Smooth muscle cell (in vitro differentiated cells): ENCODE measurements at regions not wholly inside any gene's neighbourhood (a gene's known extent, or its start where the extent isn't known, plus 50 kb on each side); places are given as distances from the start of the nearest gene placed in this dataset.

Source experiments
- DNase-seq: peaks from one replicate; lab custom pipeline; 2025; ENCODE audit not compliant: unreplicated experiment; lab: John Stamatoyannopoulos, UW
- H2AFZ ChIP-seq: fragments of 200-600 bp; sonication (generic); 2 replicates; pipeline ENCODE4 v1.6.0; 2016; ENCODE audit warnings: antibody characterized with exemption, low read depth, mild to moderate bottlenecking
- H3F3A ChIP-seq: fragments of 200-600 bp; sonication (generic); 2 replicates; pipeline ENCODE4 v1.6.0; 2017; ENCODE audit warnings: antibody characterized with exemption, low read depth
- H3K27ac ChIP-seq: fragments of 200-600 bp; sonication (generic); 2 replicates; pipeline ENCODE4 v1.5.1; 2016; ENCODE audit warnings: low read depth, mild to moderate bottlenecking
- H3K27me3 ChIP-seq: fragments of 200-600 bp; sonication (generic); 2 replicates; pipeline ENCODE4 v1.6.1; 2016; ENCODE audit warnings: low read depth, mild to moderate bottlenecking
- H3K36me3 ChIP-seq: fragments of 200-600 bp; sonication (generic); 2 replicates; pipeline ENCODE4 v1.5.1; 2016; ENCODE audit warnings: low read depth
- H3K4me1 ChIP-seq: fragments of 200-600 bp; sonication (generic); 2 replicates; pipeline ENCODE4 v1.5.1; 2016; ENCODE audit warnings: low read depth
- H3K4me2 ChIP-seq: fragments of 200-600 bp; sonication (generic); 2 replicates; pipeline ENCODE4 v1.6.0; 2016; ENCODE audit warnings: mild to moderate bottlenecking
- H3K4me3 ChIP-seq: fragments of 200-600 bp; sonication (generic); 2 replicates; pipeline ENCODE4 v1.5.1; 2016; ENCODE audit warnings: mild to moderate bottlenecking
- H3K79me2 ChIP-seq: fragments of 200-600 bp; sonication (generic); 2 replicates; pipeline ENCODE4 v1.6.0; 2016; ENCODE audit warnings: low read depth, mild to moderate bottlenecking
- H3K9ac ChIP-seq: fragments of 200-600 bp; sonication (generic); 2 replicates; pipeline ENCODE4 v1.6.0; 2016; ENCODE audit warnings: low read depth
- H3K9me3 ChIP-seq: fragments of 200-600 bp; sonication (generic); replicated peaks from 2 replicates; pipeline ENCODE4 v1.5.1; 2016; ENCODE audit warnings: low read depth
- H4K20me1 ChIP-seq: fragments of 200-600 bp; sonication (generic); 2 replicates; pipeline ENCODE4 v1.6.0; 2016; ENCODE audit warnings: low read depth
- CTCF ChIP-seq: fragments of 200-600 bp; sonication (generic); IDR thresholded peaks from 2 replicates; pipeline ENCODE4 v1.5.1; 2017; ENCODE audit warnings: borderline replicate concordance, mild to moderate bottlenecking, antibody characterized with exemption; ENCODE audit not compliant: insufficient read depth, poor library complexity, severe bottlenecking
- WGBS: methylation state at CpG from one replicate; pipeline ENCODE4 v1.1.7; 2016; ENCODE audit warnings: low lambda C conversion rate; 5-methylcytosine and 5-hydroxymethylcytosine counted together

- Histone ChIP-seq H3K27me3 (no peaks in the 10 kb centered on the region), H3K27ac (no peak overlapping the region), H2AFZ (no peak overlapping the region), H3K36me3 (no peaks in the 10 kb centered on the region), H3K4me2 (no peak overlapping the region), H3F3A (no peaks in the 10 kb centered on the region), H3K9me3 (no peaks in the 10 kb centered on the region), H3K79me2 (no peaks in the 10 kb centered on the region), H3K9ac (no peak overlapping the region), H3K4me1 (no peaks in the 10 kb centered on the region), H4K20me1 (no peaks in the 10 kb centered on the region), H3K4me3 (no peak overlapping the region)
- TF ChIP-seq CTCF, result no peak
- DNase-seq, result no peak
- WGBS, result 94% methylated on average over 1 of the region's 1 CpG
These were observed 142.1 kb downstream of the HINT1 start for GRCh38 chr5:131022811-131023497.

DNA sequence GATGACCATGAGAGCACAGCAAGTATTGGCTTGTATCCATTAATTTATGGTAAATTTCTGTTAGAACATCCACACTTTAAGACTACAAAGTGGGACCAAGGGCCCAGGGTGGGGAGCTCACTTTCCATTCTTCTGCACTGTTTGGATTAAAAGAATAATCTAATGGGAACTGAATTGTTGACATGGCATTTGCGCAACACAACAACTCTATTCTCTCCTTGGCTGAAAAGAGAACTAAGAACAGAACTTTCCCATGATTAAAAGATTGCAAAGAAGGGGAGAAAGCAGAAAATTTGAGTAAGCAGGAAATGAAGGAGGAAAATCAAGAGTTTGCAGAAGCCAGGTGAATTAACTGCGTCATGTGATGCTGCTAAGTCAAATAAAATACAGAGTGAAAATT, 143.4 kb downstream of the HINT1 start:
- Histone ChIP-seq H3K9ac (no peak overlapping the region), H3K4me2 (no peak overlapping the region), H3K9me3 (no peaks in the 10 kb centered on the region), H3K36me3 (no peaks in the 10 kb centered on the region), H3K4me1 (no peaks in the 10 kb centered on the region), H3K79me2 (no peaks in the 10 kb centered on the region), H3F3A (no peaks in the 10 kb centered on the region), H3K27ac (no peak overlapping the region), H4K20me1 (no peaks in the 10 kb centered on the region), H3K4me3 (no peak overlapping the region), H2AFZ (no peak overlapping the region), H3K27me3 (no peaks in the 10 kb centered on the region)
- no peak for DNase-seq
- WGBS, result 95% methylated on average over 2 of the region's 2 CpGs
- no peak for TF ChIP-seq CTCF

GRCh38 chr5:131019601-131020315, 145.3 kb downstream of the HINT1 start:
- Histone ChIP-seq H3F3A (no peaks in the 10 kb centered on the region), H3K9me3 (no peaks in the 10 kb centered on the region), H3K4me3 (no peak overlapping the region), H3K4me2 (no peak overlapping the region), H4K20me1 (no peaks in the 10 kb centered on the region), H3K79me2 (no peaks in the 10 kb centered on the region), H3K36me3 (no peaks in the 10 kb centered on the region), H3K27ac (no peak overlapping the region), H3K4me1 (no peaks in the 10 kb centered on the region), H2AFZ (no peak overlapping the region), H3K27me3 (no peaks in the 10 kb centered on the region), H3K9ac (no peak overlapping the region)
- no peak for TF ChIP-seq CTCF
- 95% methylated on average over 6 of the region's 6 CpGs for WGBS
- DNase-seq, result no peak
